Hepatocyte (in vitro differentiated cells): ENCODE measurements at regions not wholly inside any gene's neighbourhood (a gene's known extent, or its start where the extent isn't known, plus 50 kb on each side); places are given as distances from the start of the nearest gene placed in this dataset.

Experiments used
- DNase-seq: peaks from one replicate; pipeline ENCODE4 v3.0.0-alpha.2; 2016; ENCODE audit warnings: low spot score
- H2AFZ ChIP-seq: fragments of 200-600 bp; sonication (generic); 2 replicates; pipeline ENCODE4 v1.6.0; 2016; ENCODE audit warnings: antibody characterized with exemption, mild to moderate bottlenecking
- H3K27ac ChIP-seq: fragments of 200-600 bp; sonication (generic); 2 replicates; pipeline ENCODE4 v1.5.1; 2016; ENCODE audit warnings: mild to moderate bottlenecking
- H3K27me3 ChIP-seq: fragments of 200-600 bp; sonication (generic); 2 replicates; pipeline ENCODE4 v1.6.1; 2016
- H3K36me3 ChIP-seq: fragments of 200-600 bp; sonication (generic); replicated peaks from 2 replicates; pipeline ENCODE4 v1.5.1; 2016; ENCODE audit warnings: low read depth; ENCODE audit not compliant: insufficient read depth
- H3K4me1 ChIP-seq: fragments of 200-600 bp; sonication (generic); 2 replicates; pipeline ENCODE4 v1.5.1; 2016; ENCODE audit warnings: mild to moderate bottlenecking, moderate library complexity; ENCODE audit not compliant: insufficient read depth
- H3K4me2 ChIP-seq: fragments of 200-600 bp; sonication (generic); 2 replicates; pipeline ENCODE4 v1.6.0; 2016
- H3K4me3 ChIP-seq: fragments of 200-600 bp; sonication (generic); 2 replicates; pipeline ENCODE4 v1.5.1; 2016; ENCODE audit warnings: mild to moderate bottlenecking
- H3K79me2 ChIP-seq: fragments of 200-600 bp; sonication (generic); 2 replicates; pipeline ENCODE4 v1.6.0; 2017; ENCODE audit warnings: mild to moderate bottlenecking
- H3K9me2 ChIP-seq: fragments of 200-600 bp; sonication (generic); replicated peaks from 2 replicates; pipeline ENCODE4 v1.6.0; 2017; ENCODE audit warnings: mild to moderate bottlenecking; ENCODE audit not compliant: insufficient read depth
- H3K9me3 ChIP-seq: fragments of 200-600 bp; sonication (generic); 2 replicates; pipeline ENCODE4 v1.5.1; 2016; ENCODE audit warnings: low read depth, mild to moderate bottlenecking
- H4K20me1 ChIP-seq: fragments of 200-600 bp; sonication (generic); 2 replicates; pipeline ENCODE4 v1.6.0; 2016; ENCODE audit warnings: mild to moderate bottlenecking; ENCODE audit not compliant: insufficient read depth, poor library complexity, severe bottlenecking
- CTCF ChIP-seq: fragments of 200-600 bp; sonication (generic); IDR thresholded peaks from 2 replicates; pipeline ENCODE4 v1.5.1; 2016; ENCODE audit warnings: antibody characterized with exemption, mild to moderate bottlenecking; ENCODE audit not compliant: poor library complexity
- EZH2 ChIP-seq: fragments of 200-600 bp; sonication (generic); IDR thresholded peaks from 2 replicates; pipeline ENCODE4 v1.6.1; 2016; ENCODE audit warnings: antibody characterized with exemption, mild to moderate bottlenecking, borderline replicate concordance
- EZH2phosphoT487 ChIP-seq: fragments of 200-600 bp; sonication (generic); IDR thresholded peaks from one replicate; pipeline ENCODE4 v1.6.1; 2018; ENCODE audit warnings: antibody characterized with exemption, mild to moderate bottlenecking, low read depth, moderate library complexity; ENCODE audit not compliant: unreplicated experiment, severe bottlenecking
- WGBS: methylation state at CpG from one replicate; pipeline ENCODE4 v1.1.6; 2016; ENCODE audit warnings: low lambda C conversion rate; ENCODE audit errors: missing lambda C conversion rate; 5-methylcytosine and 5-hydroxymethylcytosine counted together

GRCh38 chr11:127059750-127060149 lies 59.2 kb upstream of the KIRREL3 start:
- Histone ChIP-seq H3K27me3 (peaks cover 40% of the 10 kb centered on the region), H4K20me1 (no peaks in the 10 kb centered on the region), H3K4me2 (no peak overlapping the region), H3K79me2 (no peaks in the 10 kb centered on the region), H3K36me3 (no peaks in the 10 kb centered on the region), H3K4me1 (no peaks in the 10 kb centered on the region), H3K9me2 (no peaks in the 10 kb centered on the region), H3K9me3 (no peaks in the 10 kb centered on the region), H3K4me3 (no peak overlapping the region), H2AFZ (no peak overlapping the region), H3K27ac (no peak overlapping the region)
- DNase-seq, result no peak
- no peak for TF ChIP-seq EZH2
- 88% methylated on average over 7 of the region's 7 CpGs for WGBS

GRCh38 chr11:127059286-127059685 lies 58.7 kb upstream of the KIRREL3 start:
- TF ChIP-seq EZH2phosphoT487, result no peak
- no peak for TF ChIP-seq EZH2
- no peak for TF ChIP-seq CTCF
- DNase-seq, result no peak
- H3K27me3 ChIP-seq, result peaks cover 45% of the 10 kb centered on the region
- H4K20me1 ChIP-seq, result no peaks in the 10 kb centered on the region
- H2AFZ ChIP-seq, result no peak overlapping the region
- H3K36me3 ChIP-seq, result no peaks in the 10 kb centered on the region
- H3K9me2 ChIP-seq, result no peaks in the 10 kb centered on the region
- H3K27ac ChIP-seq, result no peak overlapping the region
- 93% methylated on average over 11 of the region's 11 CpGs for WGBS
- no peaks in the 10 kb centered on the region for H3K4me1 ChIP-seq
- no peak overlapping the region for H3K4me3 ChIP-seq
- no peaks in the 10 kb centered on the region for H3K9me3 ChIP-seq
- H3K4me2 ChIP-seq, result no peak overlapping the region
- no peaks in the 10 kb centered on the region for H3K79me2 ChIP-seq

GRCh38 chr11:127058524-127058923 lies 58.0 kb upstream of the KIRREL3 start:
- no peak overlapping the region for H3K4me2 ChIP-seq
- WGBS, result 92% methylated on average over 2 of the region's 2 CpGs
- TF ChIP-seq EZH2phosphoT487 (no peak), EZH2 (no peak), CTCF (no peak)
- no peak for DNase-seq
- no peaks in the 10 kb centered on the region for H3K9me2 ChIP-seq
- no peaks in the 10 kb centered on the region for H3K79me2 ChIP-seq
- H3K9me3 ChIP-seq, result no peaks in the 10 kb centered on the region
- no peaks in the 10 kb centered on the region for H3K36me3 ChIP-seq
- H3K27ac ChIP-seq, result no peak overlapping the region
- H2AFZ ChIP-seq, result no peak overlapping the region
- no peak overlapping the region for H3K4me3 ChIP-seq
- peaks cover 50% of the 10 kb centered on the region for H3K27me3 ChIP-seq
- H4K20me1 ChIP-seq, result no peaks in the 10 kb centered on the region
- no peaks in the 10 kb centered on the region for H3K4me1 ChIP-seq

- Histone ChIP-seq H3K27ac (no peak overlapping the region), H3K36me3 (no peaks in the 10 kb centered on the region), H3K4me3 (no peak overlapping the region), H3K4me2 (no peak overlapping the region), H2AFZ (no peak overlapping the region), H3K79me2 (no peaks in the 10 kb centered on the region), H3K4me1 (no peaks in the 10 kb centered on the region), H3K27me3 (peaks cover 50% of the 10 kb centered on the region), H4K20me1 (no peaks in the 10 kb centered on the region), H3K9me3 (no peaks in the 10 kb centered on the region), H3K9me2 (no peaks in the 10 kb centered on the region)
- WGBS, result 90% methylated on average over 8 of the region's 8 CpGs
- no peak for DNase-seq
- no peak for TF ChIP-seq CTCF
- TF ChIP-seq EZH2phosphoT487, result no peak
- no peak for TF ChIP-seq EZH2
Measured at GRCh38 chr11:127057126-127057525, 56.6 kb upstream of the KIRREL3 start.
